ENCODE measurements at regions not wholly inside any gene's neighbourhood (a gene's known extent, or its start where the extent isn't known, plus 50 kb on each side); places are given as distances from the start of the nearest gene placed in this dataset.

GRCh38 chr18:73318739-73319479 is 451.1 kb upstream of the NETO1 start:
- TF ChIP-seq CTCF (IDR thresholded peaks at IDR 0.05; ENCODE audit: low read depth, low read length) (no peak), EZH2phosphoT487 (IDR thresholded peaks at IDR 0.05; ENCODE audit: low read depth) (no peak)

Measured in OCI-LY3 (cell line).